Osteocyte (in vitro differentiated cells): ENCODE measurements at regions not wholly inside any gene's neighbourhood (a gene's known extent, or its start where the extent isn't known, plus 50 kb on each side); places are given as distances from the start of the nearest gene placed in this dataset.

Experiments used
- DNase-seq: peaks from one replicate; pipeline ENCODE4 v3.0.0; 2021; ENCODE audit warnings: mixed read lengths; ENCODE audit not compliant: unreplicated experiment; ENCODE audit errors: extremely low spot score
- H3K27ac Mint-ChIP-seq: one replicate; pipeline ENCODE4 v1.8.0; 2021; ENCODE audit warnings: mild to moderate bottlenecking, mixed read lengths; ENCODE audit not compliant: unreplicated experiment
- H3K27me3 Mint-ChIP-seq: one replicate; pipeline ENCODE4 v1.8.0; 2021; ENCODE audit warnings: mixed read lengths; ENCODE audit not compliant: unreplicated experiment
- H3K36me3 Mint-ChIP-seq: one replicate; pipeline ENCODE4 v1.8.0; 2021; ENCODE audit warnings: mixed read lengths; ENCODE audit not compliant: unreplicated experiment
- H3K4me1 Mint-ChIP-seq: one replicate; pipeline ENCODE4 v1.8.0; 2021; ENCODE audit warnings: mixed read lengths; ENCODE audit not compliant: unreplicated experiment
- H3K4me3 Mint-ChIP-seq: one replicate; pipeline ENCODE4 v1.8.0; 2021; ENCODE audit warnings: mild to moderate bottlenecking, moderate library complexity, mixed read lengths; ENCODE audit not compliant: unreplicated experiment
- H3K9me3 Mint-ChIP-seq: one replicate; pipeline ENCODE4 v1.8.0; 2021; ENCODE audit warnings: mixed read lengths; ENCODE audit not compliant: unreplicated experiment
- CTCF ChIP-seq: fragments of 200-600 bp; sonication (generic); IDR thresholded peaks from 2 replicates; pipeline ENCODE4 v1.5.0; 2021; ENCODE audit warnings: antibody characterized with exemption, mild to moderate bottlenecking, moderate library complexity

GRCh38 chr4:110945600-110945999 lies 322.7 kb upstream of the PITX2 start:
- Mint-ChIP-seq H3K9me3 (no peaks in the 10 kb centered on the region), H3K27me3 (no peaks in the 10 kb centered on the region), H3K4me3 (no peak overlapping the region), H3K4me1 (no peaks in the 10 kb centered on the region), H3K27ac (no peak overlapping the region), H3K36me3 (no peaks in the 10 kb centered on the region)
- no peak for DNase-seq
- TF ChIP-seq CTCF: no peak

- DNase-seq: no peak
- no peaks in the 10 kb centered on the region for H3K4me1 Mint-ChIP-seq
- no peaks in the 10 kb centered on the region for H3K9me3 Mint-ChIP-seq
- no peak overlapping the region for H3K27ac Mint-ChIP-seq
- no peak for TF ChIP-seq CTCF
- H3K4me3 Mint-ChIP-seq: no peak overlapping the region
- no peaks in the 10 kb centered on the region for H3K36me3 Mint-ChIP-seq
- H3K27me3 Mint-ChIP-seq: peaks cover 4% of the 10 kb centered on the region
Observed at GRCh38 chr4:110949542-110949941, 326.7 kb upstream of the PITX2 start.

GRCh38 chr4:110950731-110951130 lies 327.9 kb upstream of the PITX2 start:
- no peaks in the 10 kb centered on the region for H3K9me3 Mint-ChIP-seq
- H3K27ac Mint-ChIP-seq: no peak overlapping the region
- TF ChIP-seq CTCF: no peak
- no peak for DNase-seq
- H3K4me3 Mint-ChIP-seq: no peak overlapping the region
- H3K27me3 Mint-ChIP-seq: peaks cover 4% of the 10 kb centered on the region
- H3K36me3 Mint-ChIP-seq: no peaks in the 10 kb centered on the region
- H3K4me1 Mint-ChIP-seq: no peaks in the 10 kb centered on the region

- no peaks in the 10 kb centered on the region for H3K4me1 Mint-ChIP-seq
- H3K9me3 Mint-ChIP-seq: no peaks in the 10 kb centered on the region
- no peak overlapping the region for H3K4me3 Mint-ChIP-seq
- H3K27ac Mint-ChIP-seq: no peak overlapping the region
- no peaks in the 10 kb centered on the region for H3K36me3 Mint-ChIP-seq
- no peak for TF ChIP-seq CTCF
- DNase-seq: no peak
- peaks cover 4% of the 10 kb centered on the region for H3K27me3 Mint-ChIP-seq
Observed at GRCh38 chr4:110953191-110953590, 330.3 kb upstream of the PITX2 start.

GRCh38 chr4:110953898-110954297 lies 331.0 kb upstream of the PITX2 start:
- H3K4me1 Mint-ChIP-seq: no peaks in the 10 kb centered on the region
- no peak for DNase-seq
- H3K27ac Mint-ChIP-seq: no peak overlapping the region
- H3K4me3 Mint-ChIP-seq: no peak overlapping the region
- no peak for TF ChIP-seq CTCF
- no peaks in the 10 kb centered on the region for H3K36me3 Mint-ChIP-seq
- peaks cover 4% of the 10 kb centered on the region for H3K27me3 Mint-ChIP-seq
- no peaks in the 10 kb centered on the region for H3K9me3 Mint-ChIP-seq
